HG03159 (cell line): ENCODE measurements at regions not wholly inside any gene's neighbourhood (a gene's known extent, or its start where the extent isn't known, plus 50 kb on each side); places are given as distances from the start of the nearest gene placed in this dataset.
"Not testable (repeated sequence)": the region's sequence is repeated elsewhere in the genome, so short reads cannot be mapped to it uniquely, and the experiment has no call there.

Experiments
- ATAC-seq: cut with Tn5 transposase; IDR thresholded peaks from one replicate; pipeline ENCODE4 v1.9.1; 2021; ENCODE audit warnings: mild to moderate bottlenecking, moderate library complexity; ENCODE audit not compliant: unreplicated experiment

- no peak for ATAC-seq
Measured at GRCh38 chr10:33039181-33039580, 81.2 kb upstream of the ITGB1 start.

DNA sequence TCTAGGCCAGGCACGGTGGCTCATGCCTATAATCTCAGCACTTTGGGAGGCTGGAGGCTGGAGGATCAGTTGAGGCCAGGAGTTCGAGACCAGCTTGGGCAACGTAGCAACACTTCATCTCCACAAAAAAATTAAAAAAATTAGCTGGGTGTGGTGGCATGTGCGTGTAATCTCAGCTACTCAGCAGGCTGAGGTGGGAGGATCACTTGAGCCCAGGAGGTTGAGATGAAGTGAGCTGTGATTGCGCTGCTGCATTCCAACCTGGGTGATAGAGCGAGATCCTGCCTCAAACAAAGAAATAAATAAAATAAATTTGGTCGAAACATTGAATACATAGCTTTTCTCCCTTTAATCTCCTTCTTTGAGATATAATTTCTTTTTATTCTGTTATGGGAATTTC, 80.6 kb upstream of the ITGB1 start:
- ATAC-seq, result no peak

DNA sequence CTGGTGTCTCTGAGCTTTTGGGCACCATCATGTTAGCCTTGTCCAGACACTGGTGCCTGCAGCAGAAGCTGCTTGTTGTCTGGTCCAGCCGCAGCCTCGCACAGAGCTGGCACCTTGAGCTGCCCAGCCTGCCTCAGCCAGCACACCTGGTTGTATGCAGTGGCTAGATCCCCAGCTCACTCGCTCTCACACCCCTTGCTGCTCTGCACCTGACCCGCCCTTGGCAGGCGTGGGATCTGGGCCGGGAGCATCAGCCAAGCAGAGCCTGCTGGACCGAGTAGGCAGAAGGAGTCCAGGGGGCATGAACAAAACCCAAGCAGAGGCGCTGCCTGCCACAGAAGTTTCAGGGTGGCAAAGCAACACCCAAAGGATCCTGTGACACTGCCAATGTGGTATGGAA, 79.7 kb upstream of the ITGB1 start:
- ATAC-seq, result no peak

DNA sequence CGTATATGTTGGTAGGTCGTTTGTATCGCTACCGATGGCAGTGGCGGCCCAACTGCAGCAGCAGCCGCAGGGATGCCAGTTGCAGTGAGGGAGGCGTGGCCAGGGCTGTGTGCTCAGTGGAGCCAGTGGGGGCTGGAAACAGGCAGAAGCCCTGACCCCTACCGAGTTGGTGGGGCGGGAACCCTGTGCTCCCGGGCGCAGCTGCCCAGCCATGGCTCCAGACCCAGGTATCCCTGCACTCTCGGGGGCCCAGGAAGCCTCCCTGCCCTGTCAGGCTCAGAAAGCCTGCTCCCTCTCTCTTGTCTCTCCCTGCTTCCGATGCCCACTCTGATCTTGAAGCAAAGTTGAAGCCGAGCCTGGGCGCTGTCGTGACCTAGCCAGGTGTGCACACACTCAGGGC, 78.6 kb upstream of the ITGB1 start:
- no peak for ATAC-seq

- ATAC-seq, result no peak
Measured at GRCh38 chr10:33035411-33035810, 77.4 kb upstream of the ITGB1 start.

- no peak for ATAC-seq
Measured at GRCh38 chr10:33034931-33035330, 76.9 kb upstream of the ITGB1 start.

GRCh38 chr10:33032654-33033151, 74.7 kb upstream of the ITGB1 start:
- no peak for ATAC-seq

- no peak for ATAC-seq
Measured at GRCh38 chr10:33031815-33032653, 74.0 kb upstream of the ITGB1 start.

- ATAC-seq, result no peak
Measured at GRCh38 chr10:33031171-33031570, 73.1 kb upstream of the ITGB1 start.

DNA sequence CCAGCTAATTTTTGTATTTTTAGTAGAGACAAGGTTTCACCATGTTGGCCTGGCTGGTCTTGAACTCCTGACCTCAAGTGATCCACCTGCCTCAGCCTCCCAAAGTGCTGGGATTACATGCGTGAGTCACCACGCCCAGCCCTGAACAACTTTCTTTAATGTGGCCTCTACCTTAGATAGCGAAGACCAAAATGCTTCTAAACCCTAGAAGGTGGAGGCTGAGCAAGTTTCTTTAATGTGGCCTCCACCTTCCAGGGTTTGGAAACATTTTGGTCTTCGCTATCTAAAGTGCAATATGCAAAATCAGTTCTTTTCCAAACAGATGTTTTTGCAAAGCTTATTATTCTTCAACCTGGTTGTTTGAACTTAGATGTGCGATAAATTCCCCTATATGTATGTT, 70.5 kb upstream of the ITGB1 start:
- ATAC-seq, result not testable (repeated sequence)

DNA sequence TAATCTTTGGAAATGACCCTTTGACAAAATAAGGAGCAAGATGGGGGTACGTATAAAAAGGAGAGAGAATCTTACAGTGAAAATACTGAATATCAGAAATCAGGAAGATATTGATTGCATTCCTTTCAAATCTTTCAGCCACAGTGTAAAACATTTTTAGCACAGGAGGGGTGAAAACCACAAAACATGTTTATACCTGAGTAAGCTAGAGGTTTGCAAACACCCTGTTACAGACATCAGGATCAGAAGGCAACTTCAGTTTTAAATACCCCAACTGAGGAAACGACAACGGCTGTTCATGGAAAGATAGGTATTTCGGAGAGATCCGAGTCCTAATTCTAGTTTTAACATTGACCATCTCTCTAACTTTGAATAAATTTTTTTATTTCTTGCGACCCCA, 69.1 kb upstream of the ITGB1 start:
- ATAC-seq, result no peak

DNA sequence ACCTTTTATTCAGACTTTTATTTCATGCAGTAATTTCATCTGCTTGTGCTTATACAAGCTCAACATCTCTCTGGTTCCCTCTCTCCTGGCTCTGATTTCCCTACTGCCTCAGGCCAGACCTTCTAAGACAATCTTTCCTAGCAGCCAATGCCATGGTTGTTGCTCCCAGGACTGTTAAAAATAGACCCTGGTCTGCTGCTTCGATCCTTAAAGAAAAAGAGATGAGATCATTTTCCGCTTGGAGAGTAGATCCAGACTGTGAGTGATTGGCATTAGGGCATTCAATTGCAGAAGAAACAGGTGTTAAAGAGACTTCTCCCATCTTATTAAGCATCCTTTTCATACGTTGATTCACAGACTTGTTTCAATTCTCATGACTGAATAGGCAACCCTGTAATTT, 68.4 kb upstream of the ITGB1 start:
- no peak for ATAC-seq

DNA sequence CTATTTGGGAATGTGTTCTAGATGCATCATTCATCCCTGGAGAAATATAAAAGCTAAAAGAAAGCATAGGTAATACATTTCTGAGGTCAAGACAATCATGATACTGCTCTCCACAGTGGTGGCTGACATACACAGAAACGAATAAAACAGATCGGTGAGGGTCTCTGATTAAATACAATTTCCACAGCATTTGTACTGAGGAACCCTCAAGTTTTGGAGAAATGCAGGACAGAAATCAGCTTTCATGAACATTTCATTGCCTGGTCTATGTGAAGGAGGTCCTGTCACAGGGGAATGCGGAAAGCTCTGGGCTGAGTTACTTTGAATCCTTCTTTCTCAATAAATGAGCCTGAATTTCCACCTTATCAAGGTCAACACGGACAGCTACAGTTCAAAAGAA, 67.9 kb upstream of the ITGB1 start:
- no peak for ATAC-seq

DNA sequence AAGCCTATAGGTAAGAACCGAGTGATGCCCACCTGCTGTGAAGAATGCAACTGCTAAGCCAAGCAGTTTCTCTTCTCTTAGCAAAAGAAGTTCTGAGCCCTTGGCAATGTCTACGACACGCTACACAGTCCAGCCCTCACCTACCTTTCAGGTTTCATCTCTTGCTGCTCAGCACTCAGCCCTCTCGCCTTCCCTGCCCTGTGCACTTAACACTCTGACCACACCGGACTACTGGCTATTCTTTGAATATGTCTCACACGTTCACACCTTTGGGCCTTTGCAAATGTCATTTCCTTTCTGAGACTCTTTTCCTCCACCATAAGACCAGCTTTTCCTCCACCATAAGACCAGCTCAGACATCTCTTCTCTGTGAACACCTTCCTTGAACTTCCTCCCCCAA, 67.0 kb upstream of the ITGB1 start:
- ATAC-seq, result no peak

DNA sequence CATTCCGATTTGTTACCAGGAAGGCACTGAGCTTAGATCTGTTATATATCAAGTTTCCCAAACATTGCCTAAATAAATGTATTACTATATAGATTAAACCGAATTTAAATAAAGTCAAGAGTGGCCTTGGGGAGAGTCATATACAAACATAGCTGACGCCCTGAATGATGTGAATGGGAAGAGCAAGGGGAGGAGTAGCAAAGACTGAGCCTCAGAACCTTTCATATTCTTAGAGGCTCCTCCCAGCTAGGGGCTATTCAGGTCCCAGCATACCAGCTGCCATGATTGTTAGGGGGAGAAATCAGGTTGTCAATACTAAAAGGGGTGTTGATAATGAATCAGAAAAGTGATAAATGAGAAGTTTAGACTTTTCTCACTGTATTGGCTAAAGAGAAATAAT, 64.7 kb upstream of the ITGB1 start:
- ATAC-seq, result no peak

GRCh38 chr10:33022090-33022489, 64.1 kb upstream of the ITGB1 start:
- no peak for ATAC-seq

DNA sequence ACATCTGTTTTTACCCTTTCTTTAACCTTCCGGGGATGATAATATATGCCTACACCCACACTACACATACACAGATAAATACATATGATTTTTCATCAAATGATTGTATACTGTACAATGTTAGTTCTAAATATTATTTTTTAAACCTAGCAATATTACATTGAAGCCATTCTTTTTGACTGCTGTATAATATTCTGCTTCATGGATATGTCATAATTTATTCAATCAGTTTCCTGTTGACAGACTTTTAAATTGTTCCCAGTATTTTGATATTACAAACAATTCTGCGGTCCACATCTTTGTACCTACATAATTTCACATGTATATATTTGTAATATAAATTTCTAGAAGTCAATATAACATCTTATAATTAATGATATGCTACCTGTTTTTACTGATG, 59.0 kb upstream of the ITGB1 start:
- ATAC-seq, result no peak

GRCh38 chr10:33015761-33016547, 57.9 kb upstream of the ITGB1 start:
- no peak for ATAC-seq

GRCh38 chr10:33013331-33013730, 55.3 kb upstream of the ITGB1 start:
- not testable (repeated sequence) for ATAC-seq

- ATAC-seq, result no peak
Measured at GRCh38 chr10:33012306-33012705, 54.3 kb upstream of the ITGB1 start.

DNA sequence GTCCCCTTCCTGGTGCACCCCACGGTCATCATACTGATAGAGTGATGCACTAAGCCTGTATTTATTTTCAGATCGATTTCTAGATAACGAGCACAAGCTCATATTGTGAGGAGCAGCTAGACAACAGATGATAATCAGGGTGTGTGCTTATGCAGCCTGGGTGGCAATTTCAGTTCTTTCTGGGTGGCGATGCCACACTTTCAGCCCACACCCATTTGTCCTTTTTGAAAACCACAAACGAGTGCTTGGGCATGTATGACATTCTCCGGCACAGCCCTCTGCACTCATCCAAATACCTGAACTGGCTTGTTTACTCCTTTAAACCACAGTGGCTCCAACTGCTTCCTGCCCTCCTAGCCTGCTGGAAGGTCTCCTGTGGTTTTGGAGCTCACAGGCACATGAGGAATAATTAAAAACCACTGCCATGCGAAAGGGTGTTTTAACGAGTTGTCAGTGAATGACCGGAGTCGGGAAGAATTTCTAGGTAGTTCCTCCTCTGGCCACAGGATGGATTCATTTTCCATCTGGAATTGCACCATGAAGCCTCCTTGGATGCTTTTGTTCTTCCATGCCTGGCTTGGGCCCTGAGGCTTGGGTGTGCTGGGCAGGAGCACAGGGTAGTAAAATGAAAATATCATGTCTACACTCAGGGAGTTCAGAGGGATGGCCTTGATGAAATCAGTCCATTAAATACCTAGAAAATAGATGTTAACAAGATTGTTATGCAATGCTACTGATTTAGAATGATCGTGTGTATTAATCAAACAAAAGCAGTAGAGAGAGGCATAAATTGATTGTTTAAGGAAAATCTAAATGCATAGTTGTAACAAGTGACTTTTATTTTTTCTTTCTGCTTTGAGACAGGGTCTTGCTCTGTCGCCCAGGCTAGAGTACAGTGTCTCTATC, 52.4 kb upstream of the ITGB1 start:
- ATAC-seq, result no peak
